ENCODE measurements at regions not wholly inside any gene's neighbourhood (a gene's known extent, or its start where the extent isn't known, plus 50 kb on each side); places are given as distances from the start of the nearest gene placed in this dataset.
"Not testable (repeated sequence)": the region's sequence is repeated elsewhere in the genome, so short reads cannot be mapped to it uniquely, and the experiment has no call there.

DNA sequence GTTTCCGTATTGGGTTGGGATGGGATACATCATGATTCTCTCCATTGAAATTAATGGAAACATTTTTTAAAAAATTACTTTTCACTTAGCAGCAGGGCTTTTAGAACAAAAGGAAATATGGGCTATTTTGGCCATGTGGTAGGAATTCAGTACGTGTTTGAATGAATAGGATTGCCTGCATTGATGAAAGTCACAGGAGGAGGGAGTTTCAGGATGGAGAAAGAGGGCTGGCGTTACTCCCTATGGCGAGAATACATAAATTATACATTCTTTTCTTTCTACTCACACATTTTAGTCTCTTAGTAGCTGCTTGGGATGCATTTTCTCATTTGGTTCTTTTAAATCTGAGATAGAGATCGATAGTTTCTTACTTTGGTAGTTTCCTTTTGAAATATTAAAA, 100.3 kb upstream of the PDHA1 start:
- no peak for FAIRE-seq

DNA sequence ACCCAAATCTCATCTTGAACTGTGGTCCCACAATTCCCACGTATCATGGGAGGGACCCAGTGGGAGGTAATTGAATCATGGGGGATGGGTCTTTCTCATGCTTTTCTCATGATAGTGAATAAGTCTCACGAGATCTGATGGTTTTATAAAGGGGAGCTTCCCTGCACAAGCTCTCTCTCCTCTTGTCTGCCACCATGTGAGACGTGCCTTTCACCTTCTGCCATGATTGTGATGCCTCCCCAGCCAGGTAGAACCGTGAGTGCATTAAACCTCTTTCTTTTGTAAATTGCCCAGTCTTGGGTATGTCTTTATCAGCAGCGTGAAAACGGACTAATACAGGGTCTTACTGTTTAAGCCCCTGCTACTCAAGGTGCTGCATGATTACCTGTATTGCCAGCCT, 98.8 kb upstream of the PDHA1 start:
- not testable (repeated sequence) for FAIRE-seq

DNA sequence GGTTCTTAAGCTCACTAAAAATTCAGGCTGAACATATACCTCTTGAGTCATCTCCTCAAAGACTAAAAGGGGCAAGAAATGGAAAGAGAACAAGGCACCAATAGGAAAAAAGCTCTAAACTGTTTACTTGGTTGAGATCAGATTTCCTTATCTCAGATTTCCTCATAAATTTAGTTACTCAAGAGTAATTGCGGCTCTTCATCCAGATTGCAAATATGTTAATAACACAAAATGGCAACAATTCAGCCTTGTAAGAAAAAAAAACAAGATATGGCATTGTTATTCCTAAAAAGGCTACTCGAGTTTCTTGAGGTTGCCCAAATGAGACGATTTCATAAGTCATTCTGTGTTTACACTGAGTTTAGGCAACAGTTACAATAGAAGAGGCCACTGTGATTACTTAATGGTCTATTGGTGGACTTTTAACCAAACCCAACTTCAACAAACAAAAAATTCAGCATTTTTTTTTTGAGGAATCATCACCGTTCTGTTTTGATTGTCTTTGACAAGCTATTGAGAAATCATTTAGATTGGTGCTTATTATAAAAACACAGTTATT, 97.9 kb upstream of the PDHA1 start:
- no peak for FAIRE-seq

DNA sequence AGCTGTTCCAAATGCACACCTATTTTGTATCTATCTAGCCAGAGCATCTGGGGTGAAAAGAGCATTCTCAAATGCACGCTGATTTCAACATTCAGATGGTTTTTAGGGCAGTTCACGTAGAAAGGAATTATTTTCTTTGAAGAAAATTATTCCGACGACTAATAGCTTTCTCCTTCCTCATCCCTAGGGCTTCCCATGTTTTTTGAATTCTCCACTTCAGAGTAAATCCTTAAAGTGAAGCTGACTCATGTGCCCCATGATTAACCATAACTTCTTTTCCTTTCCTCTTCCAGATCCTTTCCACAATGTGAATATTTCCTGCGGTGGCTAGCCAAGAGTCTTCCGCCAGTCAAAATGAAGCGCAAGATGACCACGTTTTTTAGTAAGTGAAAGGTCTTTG, 86.7 kb upstream of the PDHA1 start:
- no peak for FAIRE-seq

DNA sequence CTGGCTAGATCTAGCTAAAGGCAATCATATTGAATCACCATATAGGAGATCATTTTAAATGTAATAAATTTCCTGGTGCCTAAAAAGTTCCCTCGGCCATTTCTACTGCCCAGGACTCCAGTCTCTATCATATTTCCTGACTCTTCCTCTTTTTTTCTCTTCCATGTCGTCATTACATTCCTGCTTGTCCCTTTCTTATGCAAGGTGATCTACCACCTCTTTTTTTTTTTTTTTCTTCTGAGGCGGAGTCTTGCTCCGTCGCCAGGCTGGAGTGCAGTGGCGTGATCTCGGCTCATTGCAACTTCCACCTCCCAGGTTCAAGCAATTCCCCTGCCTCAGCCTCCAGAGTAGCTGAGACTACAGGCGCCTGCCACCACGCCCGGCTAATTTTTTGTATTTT, 82.7 kb upstream of the PDHA1 start:
- FAIRE-seq, result not testable (repeated sequence)

DNA sequence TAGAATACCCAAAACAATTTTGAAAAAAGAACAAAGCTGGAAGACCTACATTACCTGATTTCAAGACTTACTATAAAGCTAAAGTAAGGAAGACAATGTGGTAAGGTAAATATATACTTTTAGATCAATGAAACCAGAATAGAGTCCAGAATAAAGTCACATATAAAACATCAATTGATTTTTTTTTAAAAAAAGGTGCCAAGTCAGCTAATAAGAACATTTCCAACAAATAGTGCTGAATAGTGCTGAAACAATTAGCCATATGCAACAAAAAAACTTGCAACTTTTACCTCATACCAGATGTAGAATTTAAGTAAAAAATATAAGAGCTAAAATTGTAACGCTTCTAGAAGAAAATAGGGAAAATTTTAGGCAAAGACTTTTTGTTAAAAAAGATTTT, 73.0 kb upstream of the PDHA1 start:
- FAIRE-seq, result no peak

DNA sequence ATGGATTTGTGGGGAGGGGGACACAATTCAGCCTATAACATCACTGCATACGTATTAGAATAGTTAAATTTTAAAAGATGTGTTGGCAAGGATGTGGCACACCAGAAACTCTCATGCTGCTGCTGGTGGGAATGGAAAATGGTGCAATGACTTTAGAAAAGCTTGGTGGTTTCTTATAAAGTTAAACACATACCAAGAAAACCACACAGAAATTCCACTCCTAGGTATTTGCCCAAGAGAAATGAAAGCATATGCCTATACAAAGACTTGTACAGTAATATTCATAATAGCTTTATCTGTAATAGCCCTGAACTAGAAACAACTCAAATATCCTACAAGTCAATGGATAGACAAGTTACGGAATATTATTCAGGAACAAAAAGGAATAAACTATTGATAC, 71.3 kb upstream of the PDHA1 start:
- FAIRE-seq, result no peak

DNA sequence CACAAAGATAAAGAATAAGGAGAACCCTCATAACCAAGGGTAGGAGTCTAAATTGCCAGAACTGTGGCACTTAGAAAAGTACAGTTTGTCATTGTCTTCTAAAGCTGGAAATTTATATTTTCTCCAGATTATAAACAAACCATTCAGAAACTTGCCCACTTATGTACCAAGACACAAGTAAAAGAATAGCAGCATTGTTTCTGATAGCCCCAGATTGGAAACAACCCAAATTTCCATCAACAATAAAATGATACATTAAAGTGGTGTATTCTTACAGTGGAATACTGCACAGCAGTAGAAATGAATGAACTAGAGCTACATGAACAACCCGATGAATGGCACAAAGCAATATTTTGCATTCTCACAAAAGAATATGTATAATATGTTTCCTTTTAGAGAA, 63.1 kb upstream of the PDHA1 start:
- no peak for FAIRE-seq

DNA sequence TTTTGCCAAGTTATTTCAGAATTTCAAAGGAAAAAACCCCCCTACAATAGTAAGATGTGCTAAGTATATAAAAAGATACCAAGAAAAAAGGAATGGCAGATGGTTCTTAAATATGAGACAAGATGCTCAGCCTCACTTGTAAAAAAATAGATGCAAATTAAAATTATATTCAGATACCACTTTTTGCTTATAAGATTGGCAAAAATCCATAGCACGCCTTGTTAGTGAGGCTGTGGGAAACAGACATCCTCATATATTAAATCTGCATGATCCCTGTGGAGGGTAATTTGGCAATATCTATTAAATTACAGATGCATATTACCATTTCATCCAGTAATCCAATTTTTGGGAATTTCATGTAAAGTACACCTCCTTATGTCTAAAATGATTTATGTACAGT, 62.5 kb upstream of the PDHA1 start:
- FAIRE-seq, result no peak

DNA sequence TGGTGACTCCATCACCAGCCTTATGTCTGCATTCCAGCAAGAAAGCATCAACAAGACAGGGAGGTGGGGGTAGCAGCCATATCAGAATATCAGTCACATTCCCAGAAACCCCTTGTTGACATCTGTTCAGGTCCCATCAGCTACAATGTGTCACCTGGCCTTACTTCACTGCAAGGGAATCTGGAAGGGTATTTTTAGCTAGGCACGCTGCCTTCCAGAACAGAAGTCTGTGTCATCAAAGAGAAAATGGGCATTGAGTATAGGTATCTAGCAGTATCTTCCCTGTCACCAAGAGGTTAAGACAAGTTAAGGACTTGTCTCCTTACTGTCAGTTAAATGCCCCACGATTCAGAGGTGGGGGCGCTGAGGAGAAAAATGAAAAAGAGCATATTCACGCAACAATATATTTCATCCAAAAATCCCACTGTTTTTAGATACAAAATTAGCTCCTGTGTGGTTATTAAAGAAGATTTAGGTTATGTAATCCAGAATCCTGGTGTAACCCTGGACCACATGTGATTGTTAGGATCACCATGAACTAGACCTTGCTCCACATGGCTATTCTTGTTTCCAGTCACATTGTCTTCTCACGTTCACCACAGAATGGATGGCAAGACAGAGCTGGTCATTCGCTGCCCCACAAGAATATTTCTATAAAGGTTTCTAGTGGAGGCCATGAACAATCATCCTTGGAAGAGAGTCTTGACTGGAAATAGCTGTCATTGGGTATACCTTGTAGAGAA, 60.0 kb upstream of the PDHA1 start:
- no peak for FAIRE-seq

DNA sequence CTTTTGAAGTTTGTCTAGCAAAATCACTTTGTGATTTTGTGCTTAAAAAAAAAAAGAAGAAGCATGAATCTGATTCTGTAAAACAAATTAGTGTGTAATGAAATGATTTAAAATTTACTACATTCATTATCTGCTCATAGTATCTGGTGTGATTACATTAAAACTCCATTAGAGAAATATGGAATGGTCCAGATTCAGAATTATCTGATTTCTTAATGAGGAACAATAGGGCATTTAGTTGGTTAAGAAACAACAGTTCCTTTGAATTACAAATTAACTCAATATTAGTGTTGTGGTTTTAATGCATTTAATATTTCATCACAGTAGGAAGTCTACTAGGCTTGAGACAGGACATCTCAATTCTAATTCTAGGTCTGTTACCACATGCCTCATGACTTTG, 57.9 kb upstream of the PDHA1 start:
- no peak for FAIRE-seq

DNA sequence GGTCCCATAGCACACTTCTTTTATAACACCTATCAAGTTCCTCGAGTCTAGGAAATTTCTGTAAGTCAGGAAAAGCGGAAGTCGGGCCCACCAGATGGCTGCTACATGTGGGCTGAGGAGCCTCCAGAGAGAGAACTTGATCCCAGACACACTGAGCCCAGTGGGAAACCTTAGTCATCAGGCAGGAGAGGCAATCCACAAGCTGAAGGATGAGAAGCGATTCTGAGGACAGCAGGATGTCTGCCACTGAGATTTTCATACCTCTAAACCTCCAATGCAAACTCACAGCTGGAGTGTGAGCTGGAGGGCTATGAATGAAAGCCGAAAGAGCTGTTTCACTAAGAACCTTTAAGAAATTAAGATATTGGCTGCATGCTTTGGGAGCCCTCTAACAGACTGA, 52.6 kb upstream of the PDHA1 start:
- no peak for FAIRE-seq

DNA sequence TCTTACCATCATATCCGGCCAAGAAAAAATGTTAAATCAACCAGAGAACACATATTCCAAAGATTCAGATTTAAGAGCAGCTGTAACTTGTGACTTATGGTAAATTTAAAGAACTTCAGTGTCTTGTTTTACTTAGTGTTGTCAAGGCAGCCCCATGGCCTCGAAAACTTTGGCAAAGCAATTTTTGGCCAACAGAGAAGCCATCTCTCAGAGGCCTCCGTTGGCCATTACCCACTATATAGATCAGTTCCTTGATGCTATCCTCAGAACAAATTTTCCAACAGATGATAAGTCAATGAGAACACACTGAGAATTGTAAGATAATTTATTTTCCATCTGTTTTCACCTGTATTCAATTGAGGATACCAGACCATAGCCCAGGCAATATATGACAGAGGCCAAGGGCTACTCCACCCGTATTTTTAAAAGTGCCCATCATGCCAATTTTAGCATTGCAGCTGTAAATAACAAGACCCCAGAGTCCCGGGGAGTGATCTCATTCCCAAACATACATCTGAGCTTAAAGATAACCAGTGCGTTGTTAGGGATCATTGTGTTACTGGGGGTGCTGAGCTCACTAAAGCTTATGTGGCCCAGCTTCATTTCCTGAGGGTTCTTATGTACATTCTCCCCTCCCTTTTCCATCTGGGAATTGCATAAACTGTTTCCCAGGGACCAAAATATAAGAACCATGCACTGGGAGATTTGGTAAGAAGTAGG, 50.0 kb upstream of the PDHA1 start:
- FAIRE-seq, result no peak

Measured in A204.1 (cell line).